ENCODE measurements at regions not wholly inside any gene's neighbourhood (a gene's known extent, or its start where the extent isn't known, plus 50 kb on each side); places are given as distances from the start of the nearest gene placed in this dataset.

DNA sequence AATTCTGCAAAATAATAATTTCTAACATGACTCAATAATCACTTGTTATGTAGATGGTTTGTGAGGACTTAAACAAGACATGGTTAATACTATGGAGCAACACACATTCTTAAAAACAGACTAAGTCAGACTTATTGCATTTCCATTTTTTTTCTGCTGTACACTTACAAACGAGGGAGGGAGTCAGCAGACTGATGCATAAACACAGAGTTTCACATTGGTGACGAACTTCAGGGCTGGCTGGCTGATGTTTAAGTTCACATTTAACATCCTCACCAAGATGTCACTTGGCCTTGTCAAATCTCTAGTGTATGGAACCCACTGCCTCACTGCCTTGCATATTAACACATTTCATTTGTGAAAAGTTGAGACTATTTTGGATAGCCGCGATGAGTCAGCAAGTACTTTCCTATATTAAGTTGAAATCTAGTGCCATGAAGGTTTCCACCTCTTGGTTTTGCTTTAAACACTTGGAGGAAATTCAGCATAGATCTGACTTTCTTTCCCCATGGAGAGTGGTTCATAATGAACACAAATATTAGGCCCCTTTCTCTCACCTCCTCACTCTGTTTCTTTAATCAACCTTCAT is 337.5 kb upstream of the RUNX1 start:
- H3T11ph ChIP-seq (ENCODE audit: low read length) = no peak overlapping the region
- TF ChIP-seq, protein P1, sequence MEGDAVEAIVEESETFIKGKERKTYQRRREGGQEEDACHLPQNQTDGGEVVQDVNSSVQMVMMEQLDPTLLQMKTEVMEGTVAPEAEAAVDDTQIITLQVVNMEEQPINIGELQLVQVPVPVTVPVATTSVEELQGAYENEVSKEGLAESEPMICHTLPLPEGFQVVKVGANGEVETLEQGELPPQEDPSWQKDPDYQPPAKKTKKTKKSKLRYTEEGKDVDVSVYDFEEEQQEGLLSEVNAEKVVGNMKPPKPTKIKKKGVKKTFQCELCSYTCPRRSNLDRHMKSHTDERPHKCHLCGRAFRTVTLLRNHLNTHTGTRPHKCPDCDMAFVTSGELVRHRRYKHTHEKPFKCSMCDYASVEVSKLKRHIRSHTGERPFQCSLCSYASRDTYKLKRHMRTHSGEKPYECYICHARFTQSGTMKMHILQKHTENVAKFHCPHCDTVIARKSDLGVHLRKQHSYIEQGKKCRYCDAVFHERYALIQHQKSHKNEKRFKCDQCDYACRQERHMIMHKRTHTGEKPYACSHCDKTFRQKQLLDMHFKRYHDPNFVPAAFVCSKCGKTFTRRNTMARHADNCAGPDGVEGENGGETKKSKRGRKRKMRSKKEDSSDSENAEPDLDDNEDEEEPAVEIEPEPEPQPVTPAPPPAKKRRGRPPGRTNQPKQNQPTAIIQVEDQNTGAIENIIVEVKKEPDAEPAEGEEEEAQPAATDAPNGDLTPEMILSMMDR (conservative IDR thresholded peaks at IDR 0.05) = no peak
- no peaks in the 10 kb centered on the region for H3K4me1 ChIP-seq (ENCODE audit: insufficient read depth, low read length)
- H3K27me3 Mint-ChIP-seq (ENCODE audit: low read depth) = no peaks in the 10 kb centered on the region; the same call in 1 of the 2 replicates
- H3K36me3 Mint-ChIP-seq (ENCODE audit: insufficient read depth in 1 of 3, low read depth in 3 of 3) = peaks cover 0 to 3% (median 0%) of the 10 kb centered on the region in 3 experiments; a peak in 1 of 7 replicates
- no peak overlapping the region for H2BK5ac ChIP-seq (ENCODE audit: insufficient read length, low read length)
- H3K4me1 Mint-ChIP-seq = peaks cover 5% of the 10 kb centered on the region in 2 experiments
- no peak overlapping the region for H2BK12ac ChIP-seq (ENCODE audit: insufficient read length, low read depth, low read length)
- no peak overlapping the region for H2BK15ac ChIP-seq (ENCODE audit: low read depth, low read length)
- H3K4me3 Mint-ChIP-seq = no peak overlapping the region
- H2BK20ac ChIP-seq (ENCODE audit: low read depth, low read length, poor library complexity, severe bottlenecking) = no peak overlapping the region
- no peak overlapping the region for H2BK120ac ChIP-seq (ENCODE audit: low read depth, low read length, poor library complexity, severe bottlenecking)
- no peak overlapping the region for H3K56ac ChIP-seq (ENCODE audit: insufficient read length, low read depth, low read length)
- H3K23me2 ChIP-seq (ENCODE audit: insufficient read length, low read depth, low read length, poor library complexity, severe bottlenecking) = no peaks in the 10 kb centered on the region
- no peak overlapping the region for H4K8ac ChIP-seq (replicated peaks; ENCODE audit: insufficient read length, low read depth, low read length)
- H3K14ac ChIP-seq (ENCODE audit: insufficient read depth, low read length) = no peak overlapping the region
- H2AFZ ChIP-seq (ENCODE audit: low read length) = no peak overlapping the region
- no peak for DNase-seq
- H3K27me3 ChIP-seq (ENCODE audit: insufficient read depth, low read length) = no peaks in the 10 kb centered on the region
- H3K79me2 ChIP-seq (ENCODE audit: insufficient read depth, low read length) = no peaks in the 10 kb centered on the region
- no CpG with 5 or more reads among the region's 4 CpGs for WGBS (ENCODE audit: extremely low coverage, insufficient read length, low lambda C conversion rate)
- H3K23ac ChIP-seq (ENCODE audit: insufficient read length, low read depth, low read length) = no peak overlapping the region
- no peak overlapping the region for H3K18ac ChIP-seq (ENCODE audit: insufficient read length, low read depth, low read length)
- no peak overlapping the region for H3K27ac ChIP-seq (ENCODE audit: insufficient read length, low read depth, low read length)
- no peak overlapping the region for H2AK5ac ChIP-seq (ENCODE audit: insufficient read length, low read length)
- no peak overlapping the region for H4K5ac ChIP-seq (ENCODE audit: insufficient read length, low read depth, low read length)
- no peaks in the 10 kb centered on the region for H4K20me1 ChIP-seq (ENCODE audit: control insufficient read depth, insufficient read depth, insufficient read length)
- no peak overlapping the region for H3K4ac ChIP-seq (ENCODE audit: low read depth, low read length)
- H3K4me2 ChIP-seq (ENCODE audit: insufficient read depth, insufficient read length, low read length) = no peak overlapping the region
- no peaks in the 10 kb centered on the region for H3K79me1 ChIP-seq (ENCODE audit: insufficient read depth, low read depth, low read length, poor library complexity, severe bottlenecking)
- no peaks in the 10 kb centered on the region; a peak in 1 of 5 replicates for H3K9me3 Mint-ChIP-seq
- no peak overlapping the region for H4K91ac ChIP-seq (ENCODE audit: insufficient read length, low read depth, low read length)
- H3K9ac ChIP-seq (ENCODE audit: extremely low read depth, insufficient read length, low read length) = no peak overlapping the region
- H3K9me3 ChIP-seq (ENCODE audit: control insufficient read depth, low read depth, low read length) = no peaks in the 10 kb centered on the region
- no peak overlapping the region for H3K27ac Mint-ChIP-seq

Data from H9 (cell line).